GM23338 (cell line): ENCODE measurements at regions not wholly inside any gene's neighbourhood (a gene's known extent, or its start where the extent isn't known, plus 50 kb on each side); places are given as distances from the start of the nearest gene placed in this dataset.

Source experiments
- CREB1 ChIP-seq: fragments of 250-450 bp; sonication (Bioruptor Pico); IDR thresholded peaks from 2 replicates; pipeline ENCODE4 v1.5.0; 2020; ENCODE audit warnings: low read depth, mild to moderate bottlenecking, moderate library complexity
- EZH2 ChIP-seq: fragments of 200-600 bp; sonication (generic); IDR thresholded peaks from one replicate; pipeline ENCODE4 v1.8.0; 2017; ENCODE audit warnings: antibody characterized with exemption, mild to moderate bottlenecking, low read depth; ENCODE audit not compliant: unreplicated experiment
- EZH2phosphoT487 ChIP-seq: fragments of 200-600 bp; sonication (generic); IDR thresholded peaks from one replicate; pipeline ENCODE4 v1.8.1; 2018; ENCODE audit warnings: antibody characterized with exemption; ENCODE audit not compliant: unreplicated experiment
- REST ChIP-seq: IDR thresholded peaks from one replicate; pipeline ENCODE4 v1.6.1; 2018; ENCODE audit warnings: antibody characterized with exemption; ENCODE audit not compliant: unreplicated experiment
- ZNF331 ChIP-seq: fragments of 250-450 bp; sonication (Bioruptor Pico); IDR thresholded peaks from 2 replicates; pipeline ENCODE4 v1.5.0; 2020; ENCODE audit warnings: low read depth, mild to moderate bottlenecking, moderate library complexity
- TF ChIP-seq, protein P1 (sequence below), 2 experiments: fragments of 200-600 bp in 1 of 2; sonication (generic) in 1 of 2; conservative IDR thresholded peaks; 2 replicates each; pipeline versions ENCODE4 v1.5.1 to v1.6.1; 2016 to 2017; ENCODE audit warnings: antibody characterized with exemption in 2 of 2, low read depth in 2 of 2, mild to moderate bottlenecking in 2 of 2, moderate library complexity in 1 of 2
- TF ChIP-seq, protein P2 (sequence below): IDR thresholded peaks from 2 replicates; pipeline ENCODE4 v1.6.1; 2016; ENCODE audit warnings: antibody characterized with exemption

- TF ChIP-seq, protein P1, sequence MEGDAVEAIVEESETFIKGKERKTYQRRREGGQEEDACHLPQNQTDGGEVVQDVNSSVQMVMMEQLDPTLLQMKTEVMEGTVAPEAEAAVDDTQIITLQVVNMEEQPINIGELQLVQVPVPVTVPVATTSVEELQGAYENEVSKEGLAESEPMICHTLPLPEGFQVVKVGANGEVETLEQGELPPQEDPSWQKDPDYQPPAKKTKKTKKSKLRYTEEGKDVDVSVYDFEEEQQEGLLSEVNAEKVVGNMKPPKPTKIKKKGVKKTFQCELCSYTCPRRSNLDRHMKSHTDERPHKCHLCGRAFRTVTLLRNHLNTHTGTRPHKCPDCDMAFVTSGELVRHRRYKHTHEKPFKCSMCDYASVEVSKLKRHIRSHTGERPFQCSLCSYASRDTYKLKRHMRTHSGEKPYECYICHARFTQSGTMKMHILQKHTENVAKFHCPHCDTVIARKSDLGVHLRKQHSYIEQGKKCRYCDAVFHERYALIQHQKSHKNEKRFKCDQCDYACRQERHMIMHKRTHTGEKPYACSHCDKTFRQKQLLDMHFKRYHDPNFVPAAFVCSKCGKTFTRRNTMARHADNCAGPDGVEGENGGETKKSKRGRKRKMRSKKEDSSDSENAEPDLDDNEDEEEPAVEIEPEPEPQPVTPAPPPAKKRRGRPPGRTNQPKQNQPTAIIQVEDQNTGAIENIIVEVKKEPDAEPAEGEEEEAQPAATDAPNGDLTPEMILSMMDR (conservative IDR thresholded peaks at IDR 0.05; ENCODE audit: low read depth in 2 of 2), result no peak
- TF ChIP-seq, protein P2, sequence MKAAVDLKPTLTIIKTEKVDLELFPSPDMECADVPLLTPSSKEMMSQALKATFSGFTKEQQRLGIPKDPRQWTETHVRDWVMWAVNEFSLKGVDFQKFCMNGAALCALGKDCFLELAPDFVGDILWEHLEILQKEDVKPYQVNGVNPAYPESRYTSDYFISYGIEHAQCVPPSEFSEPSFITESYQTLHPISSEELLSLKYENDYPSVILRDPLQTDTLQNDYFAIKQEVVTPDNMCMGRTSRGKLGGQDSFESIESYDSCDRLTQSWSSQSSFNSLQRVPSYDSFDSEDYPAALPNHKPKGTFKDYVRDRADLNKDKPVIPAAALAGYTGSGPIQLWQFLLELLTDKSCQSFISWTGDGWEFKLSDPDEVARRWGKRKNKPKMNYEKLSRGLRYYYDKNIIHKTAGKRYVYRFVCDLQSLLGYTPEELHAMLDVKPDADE, result no peak
- TF ChIP-seq EZH2 (no peak), EZH2phosphoT487 (no peak), CREB1 (no peak), REST (no peak), ZNF331 (CRISPR knock-in tag) (no peak)
Measured at GRCh38 chr5:36370073-36370472, 68.4 kb upstream of the RANBP3L start.
